Astrocyte (in vitro differentiated cells and primary cell): ENCODE measurements at regions not wholly inside any gene's neighbourhood (a gene's known extent, or its start where the extent isn't known, plus 50 kb on each side); places are given as distances from the start of the nearest gene placed in this dataset.

Source experiments
- DNase-seq: peaks from one replicate; pipeline ENCODE4 v3.0.0-alpha.2; 2010; ENCODE audit warnings: low read depth
- FAIRE-seq: peaks from 2 replicates; lab custom pipeline; 2011; peaks lifted over from hg19 to GRCh38; lab: Jason Lieb, UNC
- H2AFZ ChIP-seq: 2 replicates; pipeline ENCODE4 v1.6.0; 2012; ENCODE audit warnings: low read depth, low read length, inconsistent platforms
- H3K27ac ChIP-seq: 2 replicates; pipeline ENCODE4 v1.5.1; 2011; ENCODE audit warnings: low read depth, low read length, inconsistent platforms
- H3K27me3 ChIP-seq: 2 replicates; pipeline ENCODE4 v1.6.0; 2011; ENCODE audit warnings: low read length, inconsistent platforms; ENCODE audit not compliant: insufficient read depth
- H3K36me3 ChIP-seq: 2 replicates; pipeline ENCODE4 v1.5.1; 2011; ENCODE audit warnings: low read length, inconsistent platforms; ENCODE audit not compliant: insufficient read depth
- H3K4me1 ChIP-seq: 2 replicates; pipeline ENCODE4 v1.5.1; 2011; ENCODE audit warnings: low read length, inconsistent platforms; ENCODE audit not compliant: insufficient read depth
- H3K4me2 ChIP-seq: 2 replicates; pipeline ENCODE4 v1.6.0; 2012; ENCODE audit warnings: low read length, inconsistent platforms
- H3K4me3 ChIP-seq: 2 replicates; pipeline ENCODE4 v1.5.1; 2011; ENCODE audit warnings: low read depth, mild to moderate bottlenecking, low read length, inconsistent platforms; ENCODE audit not compliant: insufficient read depth
- H3K79me2 ChIP-seq: 2 replicates; pipeline ENCODE4 v1.6.0; 2012; ENCODE audit warnings: mild to moderate bottlenecking, low read length, inconsistent platforms; ENCODE audit not compliant: insufficient read depth
- H3K9ac ChIP-seq: 2 replicates; pipeline ENCODE4 v1.6.0; 2012; ENCODE audit warnings: mild to moderate bottlenecking, low read length, inconsistent platforms
- H3K9me3 ChIP-seq: 2 replicates; pipeline ENCODE4 v1.5.1; 2012; ENCODE audit warnings: low read depth, mild to moderate bottlenecking, low read length, inconsistent platforms; ENCODE audit not compliant: insufficient read depth
- H4K20me1 ChIP-seq: 2 replicates; pipeline ENCODE4 v1.6.0; 2012; ENCODE audit warnings: low read length, inconsistent platforms; ENCODE audit not compliant: insufficient read depth
- H3K27ac Mint-ChIP-seq: one replicate; pipeline ENCODE4 v1.8.0; 2021; ENCODE audit warnings: mild to moderate bottlenecking, mixed read lengths; ENCODE audit not compliant: unreplicated experiment
- H3K27me3 Mint-ChIP-seq: one replicate; pipeline ENCODE4 v1.8.0; 2021; ENCODE audit warnings: low read depth, mixed read lengths; ENCODE audit not compliant: unreplicated experiment
- H3K36me3 Mint-ChIP-seq: one replicate; pipeline ENCODE4 v1.8.0; 2021; ENCODE audit warnings: low read depth, mixed read lengths; ENCODE audit not compliant: unreplicated experiment
- H3K4me1 Mint-ChIP-seq: one replicate; pipeline ENCODE4 v1.8.0; 2021; ENCODE audit warnings: low read depth, mixed read lengths; ENCODE audit not compliant: unreplicated experiment
- H3K4me3 Mint-ChIP-seq: one replicate; pipeline ENCODE4 v1.8.0; 2021; ENCODE audit warnings: mild to moderate bottlenecking, moderate library complexity, mixed read lengths; ENCODE audit not compliant: unreplicated experiment
- H3K9me3 Mint-ChIP-seq: one replicate; pipeline ENCODE4 v1.8.0; 2021; ENCODE audit warnings: mild to moderate bottlenecking, mixed read lengths; ENCODE audit not compliant: unreplicated experiment
- EZH2 ChIP-seq: IDR thresholded peaks from 2 replicates; pipeline ENCODE4 v1.6.1; 2012; ENCODE audit warnings: mild to moderate bottlenecking, low read length, inconsistent platforms; ENCODE audit not compliant: insufficient read depth
- TF ChIP-seq, protein P1 (sequence below): IDR thresholded peaks from 2 replicates; pipeline ENCODE4 v1.5.1; 2011; ENCODE audit warnings: low read depth, mild to moderate bottlenecking, inconsistent platforms, low read length, moderate library complexity; ENCODE audit not compliant: insufficient read depth

GRCh38 chr9:102035929-102036328, 297.5 kb upstream of the GRIN3A start:
- Mint-ChIP-seq H3K9me3 (no peaks in the 10 kb centered on the region), H3K27me3 (no peaks in the 10 kb centered on the region), H3K4me3 (no peak overlapping the region), H3K4me1 (no peaks in the 10 kb centered on the region), H3K36me3 (no peaks in the 10 kb centered on the region), H3K27ac (no peak overlapping the region)
- Histone ChIP-seq H3K27me3 (no peaks in the 10 kb centered on the region), H4K20me1 (no peaks in the 10 kb centered on the region), H3K79me2 (no peaks in the 10 kb centered on the region), H3K9ac (no peak overlapping the region), H3K4me1 (no peaks in the 10 kb centered on the region), H3K36me3 (no peaks in the 10 kb centered on the region), H2AFZ (no peak overlapping the region), H3K9me3 (no peaks in the 10 kb centered on the region), H3K4me3 (no peak overlapping the region), H3K27ac (no peak overlapping the region), H3K4me2 (no peak overlapping the region)
- TF ChIP-seq, protein P1, sequence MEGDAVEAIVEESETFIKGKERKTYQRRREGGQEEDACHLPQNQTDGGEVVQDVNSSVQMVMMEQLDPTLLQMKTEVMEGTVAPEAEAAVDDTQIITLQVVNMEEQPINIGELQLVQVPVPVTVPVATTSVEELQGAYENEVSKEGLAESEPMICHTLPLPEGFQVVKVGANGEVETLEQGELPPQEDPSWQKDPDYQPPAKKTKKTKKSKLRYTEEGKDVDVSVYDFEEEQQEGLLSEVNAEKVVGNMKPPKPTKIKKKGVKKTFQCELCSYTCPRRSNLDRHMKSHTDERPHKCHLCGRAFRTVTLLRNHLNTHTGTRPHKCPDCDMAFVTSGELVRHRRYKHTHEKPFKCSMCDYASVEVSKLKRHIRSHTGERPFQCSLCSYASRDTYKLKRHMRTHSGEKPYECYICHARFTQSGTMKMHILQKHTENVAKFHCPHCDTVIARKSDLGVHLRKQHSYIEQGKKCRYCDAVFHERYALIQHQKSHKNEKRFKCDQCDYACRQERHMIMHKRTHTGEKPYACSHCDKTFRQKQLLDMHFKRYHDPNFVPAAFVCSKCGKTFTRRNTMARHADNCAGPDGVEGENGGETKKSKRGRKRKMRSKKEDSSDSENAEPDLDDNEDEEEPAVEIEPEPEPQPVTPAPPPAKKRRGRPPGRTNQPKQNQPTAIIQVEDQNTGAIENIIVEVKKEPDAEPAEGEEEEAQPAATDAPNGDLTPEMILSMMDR = no peak
- no peak for TF ChIP-seq EZH2
- FAIRE-seq = no peak
- no peak for DNase-seq

GRCh38 chr9:102032614-102033013, 294.2 kb upstream of the GRIN3A start:
- Histone ChIP-seq H3K4me3 (no peak overlapping the region), H3K79me2 (no peaks in the 10 kb centered on the region), H3K27me3 (no peaks in the 10 kb centered on the region), H3K9me3 (no peaks in the 10 kb centered on the region), H3K27ac (no peak overlapping the region), H3K4me1 (no peaks in the 10 kb centered on the region), H3K4me2 (no peak overlapping the region), H2AFZ (no peak overlapping the region), H4K20me1 (no peaks in the 10 kb centered on the region), H3K9ac (no peak overlapping the region), H3K36me3 (no peaks in the 10 kb centered on the region)
- H3K4me3 Mint-ChIP-seq = no peak overlapping the region
- H3K4me1 Mint-ChIP-seq = no peaks in the 10 kb centered on the region
- TF ChIP-seq, protein P1 = no peak
- TF ChIP-seq EZH2 = no peak
- no peaks in the 10 kb centered on the region for H3K27me3 Mint-ChIP-seq
- no peak overlapping the region for H3K27ac Mint-ChIP-seq
- H3K9me3 Mint-ChIP-seq = peaks cover 4% of the 10 kb centered on the region
- FAIRE-seq (no peak), DNase-seq (no peak)
- H3K36me3 Mint-ChIP-seq = no peaks in the 10 kb centered on the region

- H3K79me2 ChIP-seq = no peaks in the 10 kb centered on the region
- H3K4me1 ChIP-seq = no peaks in the 10 kb centered on the region
- no peak overlapping the region for H3K4me3 ChIP-seq
- H3K4me2 ChIP-seq = no peak overlapping the region
- no peak for FAIRE-seq
- H3K9ac ChIP-seq = no peak overlapping the region
- no peak overlapping the region for H2AFZ ChIP-seq
- no peak for TF ChIP-seq EZH2
- TF ChIP-seq, protein P1 = no peak
- Mint-ChIP-seq H3K27ac (no peak overlapping the region), H3K9me3 (peaks cover 2% of the 10 kb centered on the region), H3K4me3 (no peak overlapping the region), H3K4me1 (no peaks in the 10 kb centered on the region), H3K36me3 (no peaks in the 10 kb centered on the region), H3K27me3 (no peaks in the 10 kb centered on the region)
- H3K9me3 ChIP-seq = no peaks in the 10 kb centered on the region
- no peaks in the 10 kb centered on the region for H4K20me1 ChIP-seq
- no peak for DNase-seq
- no peaks in the 10 kb centered on the region for H3K27me3 ChIP-seq
- no peaks in the 10 kb centered on the region for H3K36me3 ChIP-seq
- no peak overlapping the region for H3K27ac ChIP-seq
Measured at GRCh38 chr9:102000956-102001355, 262.5 kb upstream of the GRIN3A start.
